ENCODE measurements at regions not wholly inside any gene's neighbourhood (a gene's known extent, or its start where the extent isn't known, plus 50 kb on each side); places are given as distances from the start of the nearest gene placed in this dataset.

- no peak for TF ChIP-seq CTCF (IDR thresholded peaks at IDR 0.05)
- no peak for TF ChIP-seq POLR2A (IDR thresholded peaks at IDR 0.05; ENCODE audit: low read depth)
- TF ChIP-seq EP300 (IDR thresholded peaks at IDR 0.05): no peak
- TF ChIP-seq POLR2AphosphoS5 (IDR thresholded peaks at IDR 0.05): no peak
These were observed 204.4 kb upstream of the ADAMTSL1 start for GRCh38 chr9:18269561-18269960.
